ELR (cell line): ENCODE measurements at regions not wholly inside any gene's neighbourhood (a gene's known extent, or its start where the extent isn't known, plus 50 kb on each side); places are given as distances from the start of the nearest gene placed in this dataset.
A peak's percentile ranks its signal among the peaks of the same experiment; 100 is the strongest.

ENCODE experiments used
- DNase-seq: peaks from one replicate; pipeline ENCODE4 v3.0.0-alpha.2; 2015; ENCODE audit warnings: low read depth

DNA sequence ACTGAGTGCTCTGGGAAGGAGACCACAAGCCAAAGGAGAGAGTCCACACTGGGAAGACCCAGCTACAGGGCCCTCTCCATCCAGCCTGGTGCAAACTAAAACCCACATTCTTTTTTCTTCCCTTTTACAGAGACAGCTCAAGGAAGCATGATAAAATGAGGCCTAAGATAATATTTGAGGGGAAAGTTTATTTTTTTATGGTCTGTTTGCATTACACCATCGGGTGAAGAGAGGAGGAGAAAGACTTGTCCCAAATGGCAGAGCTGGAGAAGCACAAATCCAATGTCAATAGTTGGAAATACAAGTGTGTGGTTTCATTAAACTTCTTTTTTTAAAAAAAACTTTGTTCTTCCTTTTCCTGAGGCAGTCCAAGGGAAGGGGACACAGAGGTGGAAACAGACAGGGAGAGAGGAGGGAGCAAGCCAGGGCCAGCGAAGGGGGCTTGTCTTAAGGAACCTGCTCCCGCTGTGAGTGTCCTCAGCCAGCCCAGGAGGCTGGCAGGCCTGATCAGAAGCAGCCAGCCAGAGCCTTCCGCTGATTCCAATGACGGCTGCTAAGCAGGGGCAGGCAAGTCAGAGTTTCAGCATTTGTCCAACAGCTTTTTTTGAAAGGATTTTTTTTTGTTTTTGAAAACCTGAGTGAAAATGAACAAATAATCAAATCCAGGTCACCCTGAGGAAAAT lies 203.8 kb upstream of the SIX2 start:
- no peak for DNase-seq

DNA sequence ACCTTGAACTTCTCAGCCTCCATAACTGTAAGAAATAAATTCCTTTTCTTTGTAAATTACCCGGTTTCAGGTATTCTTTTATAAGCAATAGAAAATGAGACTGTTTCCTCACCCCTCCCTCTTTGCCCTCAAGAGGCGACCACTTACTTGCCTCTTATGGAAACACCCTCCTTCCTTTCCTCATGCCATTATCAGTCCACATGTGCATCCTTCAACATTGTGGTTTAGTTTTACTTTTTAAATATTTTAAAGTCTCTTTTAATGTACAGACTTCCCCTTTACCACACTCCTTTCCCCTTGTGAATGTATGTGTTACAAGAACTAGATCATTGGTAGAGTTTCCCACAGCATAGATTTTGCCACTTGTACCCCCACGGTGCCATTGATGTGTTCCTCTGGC lies 202.4 kb upstream of the SIX2 start:
- no peak for DNase-seq

DNA sequence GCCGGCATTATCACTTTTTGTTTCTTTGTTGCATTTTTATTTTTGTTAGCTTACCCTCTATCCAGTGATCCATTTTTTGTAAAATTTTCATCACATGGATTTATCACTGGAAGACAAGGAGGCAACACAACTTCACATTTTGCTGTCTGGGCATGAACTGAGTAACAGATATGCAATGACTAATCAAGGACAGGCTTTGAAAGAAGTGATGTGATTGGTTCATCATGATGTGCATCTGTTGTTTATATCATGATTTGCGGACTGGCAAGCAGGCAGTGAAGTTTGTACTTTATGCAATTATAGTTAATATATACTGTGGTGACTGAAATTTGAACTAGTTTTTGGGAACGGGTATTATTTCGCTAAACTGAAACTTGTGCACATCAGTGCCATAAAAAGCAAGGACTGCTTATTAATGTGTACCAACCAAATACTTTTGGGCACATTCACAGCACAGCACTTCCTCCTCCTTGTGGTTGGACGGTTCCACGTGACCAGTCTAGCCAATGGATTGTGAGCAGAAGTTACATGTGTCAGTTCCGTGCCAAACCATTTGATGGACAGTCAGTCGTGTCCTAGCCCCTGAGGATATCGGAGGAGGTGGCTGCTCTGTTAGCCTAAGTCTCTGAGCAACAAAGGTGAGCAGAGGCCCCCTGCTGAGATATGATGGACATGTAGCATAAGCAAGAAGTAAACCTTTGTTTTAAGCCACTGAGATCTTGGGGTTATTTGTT lies 201.4 kb upstream of the SIX2 start:
- DNase-seq: peak; percentile 48

DNA sequence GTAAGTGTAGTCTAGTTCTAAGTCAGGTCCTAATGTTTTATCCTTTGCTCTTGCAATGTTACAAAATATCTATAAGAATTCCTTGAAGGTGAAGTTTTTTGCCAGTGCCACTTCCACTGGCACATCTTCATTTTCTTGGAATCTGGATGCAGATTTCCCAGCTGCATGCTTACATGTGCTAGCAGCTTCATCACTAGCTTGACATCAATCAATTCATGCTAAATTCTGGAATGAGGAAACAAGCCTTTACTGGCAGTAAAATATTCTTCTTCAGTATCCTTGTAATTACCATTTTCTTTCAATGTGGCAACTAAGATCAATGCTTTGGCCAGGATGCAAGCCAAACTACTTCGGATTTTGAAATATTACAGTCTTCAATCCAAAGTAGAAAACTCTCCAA lies 200.6 kb upstream of the SIX2 start:
- no peak for DNase-seq

DNA sequence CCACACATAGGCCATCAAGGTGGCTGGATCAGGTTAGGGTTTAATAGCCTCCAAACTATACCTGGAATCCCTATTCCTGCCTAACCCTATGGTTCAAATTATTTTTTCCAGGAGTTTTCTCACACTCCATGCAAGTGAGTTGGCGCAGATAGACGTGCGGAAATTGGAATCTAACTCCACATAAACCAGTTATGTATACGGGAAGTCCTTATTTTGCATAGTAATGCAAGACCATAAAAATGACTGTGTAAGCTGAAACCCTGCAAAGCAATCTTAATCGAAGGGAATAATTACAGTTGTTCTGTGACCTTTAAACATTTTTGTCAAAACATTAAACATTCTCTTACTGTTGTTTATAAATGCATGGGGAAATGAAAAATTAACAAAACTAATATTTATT lies 200.1 kb upstream of the SIX2 start:
- DNase-seq: no peak

DNA sequence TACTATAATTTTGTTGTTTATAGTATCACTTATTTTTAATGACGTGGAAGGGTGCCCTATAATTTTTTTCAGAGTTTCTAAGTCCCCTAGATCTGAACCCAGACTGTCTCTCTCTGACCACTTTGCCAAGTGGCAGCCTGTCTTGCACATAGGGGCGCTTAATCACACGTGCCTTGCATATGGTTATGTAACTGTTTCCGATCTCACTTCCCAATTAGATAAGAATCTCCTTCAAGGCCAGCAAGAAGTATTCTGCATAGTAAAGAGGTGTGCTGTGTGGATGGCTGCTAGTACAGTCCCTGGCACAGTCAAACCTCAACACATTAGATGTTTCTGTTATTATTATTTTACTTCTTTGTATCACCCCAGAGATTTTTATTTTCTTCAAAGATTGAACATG lies 197.8 kb upstream of the SIX2 start:
- no peak for DNase-seq

DNA sequence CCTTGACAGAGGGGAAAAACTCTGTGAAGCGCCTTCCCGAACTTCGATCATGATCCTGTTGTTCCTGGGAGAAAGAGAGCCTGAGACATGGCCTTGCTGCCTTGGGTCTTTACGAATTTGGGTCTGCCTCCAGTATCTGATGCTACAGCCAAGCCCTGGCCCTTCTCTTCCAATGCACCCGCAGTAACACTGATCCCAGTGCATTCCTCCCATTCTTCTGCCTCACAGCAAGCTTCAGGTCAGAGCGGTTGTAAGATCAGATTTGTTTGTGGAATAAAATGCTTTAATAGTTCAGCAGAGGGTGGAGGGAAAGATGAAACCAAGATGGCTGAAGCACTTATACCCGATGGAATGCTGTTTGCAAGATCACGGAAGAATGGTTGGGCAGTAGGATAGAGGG lies 196.7 kb upstream of the SIX2 start:
- no peak for DNase-seq

DNA sequence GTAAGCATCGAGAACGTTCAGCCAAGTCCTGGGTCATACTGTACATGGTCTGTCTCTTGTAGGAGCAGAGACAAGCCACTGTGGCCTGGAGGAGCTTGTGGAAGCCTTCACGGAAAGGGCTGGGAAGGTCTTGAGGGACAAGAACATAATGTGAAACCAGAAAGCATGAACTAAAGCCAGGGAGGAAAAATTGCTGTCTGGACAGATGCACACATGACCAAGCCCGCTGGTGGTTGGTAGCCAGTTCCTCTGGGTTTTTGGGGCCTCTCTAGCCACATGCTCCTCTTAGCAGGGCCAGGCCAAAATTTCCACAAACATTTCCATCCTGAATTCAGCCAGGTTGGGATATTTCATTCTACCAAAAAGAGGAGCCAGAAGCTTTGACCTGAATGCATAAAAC lies 196.2 kb upstream of the SIX2 start:
- no peak for DNase-seq

DNA sequence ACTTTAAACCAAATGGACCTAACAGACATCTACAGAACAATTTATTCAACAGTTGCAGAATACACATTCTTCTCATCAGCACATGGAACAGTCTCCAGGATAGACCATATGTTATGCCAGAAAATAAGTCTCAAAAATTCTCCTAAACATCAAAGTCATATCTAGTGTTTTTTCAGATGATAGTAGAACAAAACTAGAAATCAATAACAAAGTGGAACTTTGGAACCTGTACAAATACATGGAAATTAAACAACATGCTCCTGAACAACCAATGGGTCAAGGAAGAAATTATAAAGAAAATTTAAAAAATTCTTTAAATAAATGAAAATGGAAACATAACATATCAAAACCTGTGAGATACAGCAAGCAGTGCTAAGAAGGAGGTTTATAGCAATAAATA lies 194.1 kb upstream of the SIX2 start:
- DNase-seq: no peak

DNA sequence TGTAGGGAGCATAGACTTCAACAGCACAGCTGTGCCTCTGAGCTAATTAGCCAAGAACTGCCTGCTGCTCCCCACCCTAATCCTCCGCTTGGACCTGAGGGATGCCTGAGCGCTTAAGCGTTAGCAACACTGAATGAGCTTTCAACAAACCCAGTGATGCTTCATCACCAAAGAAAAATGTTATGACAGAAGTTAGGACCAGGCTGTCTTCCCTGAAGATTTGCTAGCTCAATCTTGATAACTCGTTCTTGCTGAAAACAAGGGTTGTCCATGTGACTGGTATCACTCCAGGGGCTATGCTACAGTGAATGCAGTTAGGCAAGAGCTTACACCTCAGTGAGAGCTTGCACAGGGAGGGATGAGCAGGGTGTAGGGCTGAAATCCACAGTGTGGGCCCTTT lies 190.7 kb upstream of the SIX2 start:
- DNase-seq: no peak

DNA sequence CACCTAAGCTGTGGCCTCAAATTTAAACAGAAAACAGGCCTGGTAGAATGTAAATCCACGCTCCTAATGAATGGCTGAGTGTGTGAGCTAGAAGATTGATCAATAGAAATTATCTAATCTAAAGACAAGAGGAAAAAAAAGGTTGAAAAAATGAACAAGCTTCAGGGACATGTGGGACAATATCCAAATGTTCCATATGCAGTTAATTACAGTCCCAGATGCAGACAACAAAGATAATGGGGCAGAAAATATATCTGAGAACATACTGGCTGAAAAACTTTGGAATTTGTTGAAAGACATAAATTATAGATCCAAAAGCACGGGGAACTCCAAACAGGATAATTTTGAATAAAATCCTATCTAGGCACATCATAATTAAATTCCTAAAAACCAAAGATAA lies 186.7 kb upstream of the SIX2 start:
- DNase-seq: no peak

DNA sequence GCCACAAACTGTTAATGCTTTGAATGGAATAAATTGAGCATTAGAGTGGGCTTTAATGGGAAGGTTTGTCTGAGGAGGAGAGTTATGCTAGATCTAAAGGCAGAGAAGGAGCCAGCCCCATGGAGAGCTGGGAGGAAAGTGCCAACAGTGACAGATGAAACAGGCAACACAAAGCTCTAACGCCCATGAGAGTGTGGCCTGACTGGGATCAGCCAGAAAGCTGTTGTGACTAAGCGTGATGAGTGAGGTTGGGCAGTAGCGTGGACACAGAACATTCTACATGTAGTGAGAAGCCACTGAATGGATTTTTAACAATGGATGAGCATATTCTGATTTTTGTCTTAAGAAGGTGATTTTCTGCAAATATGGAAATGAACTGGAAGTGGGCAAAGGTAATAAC lies 185.3 kb upstream of the SIX2 start:
- no peak for DNase-seq

DNA sequence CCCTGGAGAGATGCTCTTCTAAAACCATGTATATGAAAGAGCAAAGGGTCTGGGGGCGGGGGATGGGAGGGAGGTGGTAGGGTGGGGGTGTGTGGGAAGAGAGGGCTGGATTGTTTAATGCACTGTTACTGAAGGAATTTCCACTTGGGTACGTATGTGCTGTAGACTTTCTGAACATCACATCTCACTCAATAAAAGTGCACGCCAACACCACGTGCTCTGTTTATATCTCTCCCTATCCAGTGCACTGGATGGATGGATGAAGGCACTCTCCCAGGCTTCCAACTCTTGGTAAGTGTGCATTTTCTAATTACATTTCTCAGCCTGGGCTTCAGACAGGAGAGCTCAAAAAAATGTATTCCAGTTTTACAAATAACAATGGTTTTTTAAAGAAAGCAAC lies 184.3 kb upstream of the SIX2 start:
- DNase-seq: no peak

DNA sequence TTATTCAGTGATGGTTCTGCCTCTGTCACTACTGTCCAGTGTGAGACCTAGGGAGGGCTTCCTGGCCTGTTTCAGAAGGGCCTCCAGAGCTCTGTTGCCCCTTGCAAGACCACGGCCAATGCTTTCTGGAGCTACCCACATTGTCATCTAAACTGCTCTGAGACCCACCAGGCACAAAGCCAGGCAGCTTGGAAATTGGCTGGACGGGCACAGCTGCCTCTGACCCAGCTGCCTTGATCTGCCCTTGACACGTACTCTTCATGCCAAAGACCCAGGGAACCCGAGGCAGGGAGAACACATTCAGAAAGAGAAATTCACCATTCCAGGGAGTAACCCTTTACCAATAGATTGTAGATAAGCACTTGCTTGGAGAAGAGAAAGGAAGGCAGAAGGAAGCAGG lies 183.7 kb upstream of the SIX2 start:
- no peak for DNase-seq

DNA sequence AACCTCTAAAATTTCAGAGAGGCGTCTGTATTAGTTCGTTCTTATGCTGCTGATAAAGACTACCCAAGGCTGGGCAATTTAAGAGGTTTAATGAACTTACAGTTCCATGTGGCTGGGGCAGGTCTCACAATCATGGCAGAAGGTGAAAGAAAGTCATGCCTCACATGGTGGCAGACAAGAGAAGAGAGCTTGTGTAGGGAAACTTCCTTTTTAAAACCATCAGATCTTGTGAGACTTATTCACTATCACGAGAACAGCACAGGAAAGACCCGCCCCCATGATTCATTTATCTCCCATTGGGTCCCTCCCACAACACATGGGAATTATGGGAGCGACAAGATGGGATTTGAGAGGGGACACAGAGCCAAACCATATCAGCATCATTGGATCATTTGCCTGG lies 183.2 kb upstream of the SIX2 start:
- no peak for DNase-seq

DNA sequence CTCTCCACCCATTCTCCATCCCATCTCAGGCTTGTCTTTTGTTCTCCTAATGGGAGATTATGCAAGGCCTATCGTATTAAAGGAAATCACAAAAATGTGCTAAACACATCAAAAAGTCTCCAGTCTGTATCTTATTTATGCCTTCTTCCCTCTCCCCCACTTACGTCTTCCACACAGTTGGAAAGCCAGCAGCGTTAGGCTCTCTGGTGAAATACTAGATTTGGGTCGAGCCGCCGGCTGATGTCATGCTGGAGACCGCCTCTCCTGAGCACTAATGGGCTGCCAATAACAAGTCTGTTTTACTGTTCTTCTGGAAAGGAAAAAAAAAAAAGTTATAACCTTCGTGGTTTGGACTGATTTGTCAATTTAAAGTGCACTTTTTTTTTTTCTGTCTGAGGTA lies 182.7 kb upstream of the SIX2 start:
- no peak for DNase-seq

DNA sequence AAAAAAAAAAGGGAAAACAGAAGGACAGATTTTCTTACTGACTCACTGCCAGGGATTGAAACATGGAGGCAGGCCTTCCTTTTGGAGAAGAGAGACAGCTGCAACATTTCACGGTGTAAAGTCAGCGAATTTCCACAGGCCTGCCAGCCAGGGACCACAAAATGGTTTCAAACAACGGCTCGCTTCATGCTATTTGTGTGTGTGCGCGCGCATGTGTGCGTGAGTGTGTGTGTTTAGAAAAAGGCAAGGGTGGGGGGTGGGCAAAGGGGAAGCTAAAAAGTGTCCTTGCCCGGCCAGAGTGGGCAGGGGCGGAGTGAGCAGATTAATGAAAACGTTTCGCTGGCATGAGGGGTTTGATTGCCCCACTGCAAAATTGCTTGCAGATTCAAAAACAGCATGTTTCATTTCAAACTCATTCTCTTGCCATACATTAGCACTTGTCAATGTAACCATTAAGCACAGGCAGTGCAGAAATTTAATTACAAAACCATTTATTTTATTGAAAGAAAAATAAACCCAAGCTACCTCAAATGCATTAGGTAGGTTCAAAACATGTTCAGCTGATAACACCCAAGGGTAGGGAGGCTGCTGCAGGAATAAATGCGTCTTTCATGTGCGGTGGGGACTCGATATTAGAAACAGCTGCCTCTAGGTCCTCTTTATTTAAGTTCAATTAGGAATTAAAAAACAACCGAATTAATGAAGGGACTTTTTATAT lies 182.1 kb upstream of the SIX2 start:
- no peak for DNase-seq

DNA sequence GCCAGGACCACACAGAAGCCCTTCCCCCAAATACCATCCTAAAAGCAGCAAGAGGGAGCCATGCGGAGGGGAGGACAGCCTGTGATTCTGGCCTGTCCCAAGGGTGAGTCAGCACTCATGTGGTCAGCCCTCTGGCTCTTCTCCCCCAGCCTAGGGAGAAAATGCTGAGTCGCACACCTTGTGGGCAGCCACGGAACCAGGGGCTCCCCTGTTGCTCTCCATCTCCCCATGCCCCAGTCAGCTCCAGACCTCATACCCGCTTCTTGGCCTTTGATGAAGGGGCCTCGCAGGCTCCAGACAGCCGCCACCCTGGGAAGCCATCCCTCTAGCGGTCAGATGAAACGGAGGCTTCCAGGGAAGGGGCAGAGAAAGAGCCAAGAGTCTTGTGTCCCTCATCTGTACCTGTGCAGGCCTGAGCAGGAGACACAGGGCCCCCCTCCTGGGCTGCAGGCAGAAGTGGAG lies 181.3 kb upstream of the SIX2 start:
- DNase-seq: peak; percentile 83

DNA sequence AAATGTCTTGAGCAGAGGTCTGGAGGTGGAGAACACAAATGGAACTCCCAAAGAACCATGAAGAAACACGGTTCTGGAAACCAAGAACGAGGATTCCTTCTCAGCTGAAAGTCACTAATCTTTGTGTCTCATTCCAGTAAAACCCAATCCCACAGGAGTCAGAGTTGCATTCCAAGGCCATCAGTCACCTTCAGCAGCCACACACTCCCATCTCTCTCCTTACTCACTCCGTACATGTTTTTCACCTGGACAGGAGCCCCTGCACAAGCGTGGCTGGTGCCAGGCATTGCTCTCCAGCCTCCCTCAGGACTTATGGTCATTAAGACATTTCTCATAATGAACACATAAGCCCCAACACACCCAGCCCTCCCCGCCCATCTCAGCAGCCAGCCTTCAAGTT lies 175.4 kb upstream of the SIX2 start:
- peak; percentile 86 for DNase-seq

DNA sequence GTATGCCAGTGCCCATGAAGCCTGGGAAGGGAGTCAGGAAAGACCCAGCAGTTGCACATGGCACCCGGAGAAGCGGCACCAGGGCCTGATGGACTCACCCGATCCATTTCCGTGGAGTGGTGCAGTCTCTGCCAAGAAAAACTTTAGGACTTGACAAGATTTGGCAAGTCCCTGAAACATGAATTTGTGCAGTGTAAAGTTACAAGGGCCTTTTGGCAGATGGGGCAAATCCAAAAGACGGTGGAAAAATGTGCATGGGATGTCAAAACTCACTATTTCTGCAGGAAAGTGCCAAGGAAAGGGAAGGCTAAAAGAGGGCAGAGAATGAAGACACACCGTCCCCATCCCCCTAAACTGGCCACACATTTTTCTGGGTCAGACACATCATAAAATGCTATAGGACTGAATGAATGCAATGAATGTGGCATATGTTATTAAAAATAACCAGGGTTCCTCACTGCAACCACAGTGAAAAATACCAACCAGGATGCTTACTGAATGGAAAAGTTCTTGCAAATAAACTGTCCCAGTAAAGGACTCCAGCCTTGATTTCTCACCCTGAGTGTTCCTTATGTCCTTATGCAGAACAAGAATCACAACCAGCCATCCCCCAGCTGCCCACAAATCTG lies 173.5 kb upstream of the SIX2 start:
- no peak for DNase-seq

DNA sequence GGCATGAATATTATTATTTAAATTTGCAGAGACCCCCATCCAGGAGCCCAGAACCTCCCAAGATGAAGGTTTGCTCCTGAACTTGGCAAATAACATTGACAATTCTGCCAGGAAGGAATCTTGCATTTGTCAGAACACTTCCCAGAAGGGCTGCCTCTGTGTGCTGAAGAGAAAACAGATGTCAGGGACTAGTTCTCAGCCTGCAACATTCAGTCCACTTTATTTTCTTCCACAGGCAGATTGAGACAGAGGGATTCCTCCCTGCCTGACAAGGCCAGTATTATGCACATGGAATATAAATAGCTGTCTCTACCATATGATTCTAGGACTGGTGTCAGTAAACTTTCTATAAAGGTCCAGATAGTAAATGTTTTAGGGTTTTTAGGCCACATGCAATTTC lies 171.5 kb upstream of the SIX2 start:
- no peak for DNase-seq

DNA sequence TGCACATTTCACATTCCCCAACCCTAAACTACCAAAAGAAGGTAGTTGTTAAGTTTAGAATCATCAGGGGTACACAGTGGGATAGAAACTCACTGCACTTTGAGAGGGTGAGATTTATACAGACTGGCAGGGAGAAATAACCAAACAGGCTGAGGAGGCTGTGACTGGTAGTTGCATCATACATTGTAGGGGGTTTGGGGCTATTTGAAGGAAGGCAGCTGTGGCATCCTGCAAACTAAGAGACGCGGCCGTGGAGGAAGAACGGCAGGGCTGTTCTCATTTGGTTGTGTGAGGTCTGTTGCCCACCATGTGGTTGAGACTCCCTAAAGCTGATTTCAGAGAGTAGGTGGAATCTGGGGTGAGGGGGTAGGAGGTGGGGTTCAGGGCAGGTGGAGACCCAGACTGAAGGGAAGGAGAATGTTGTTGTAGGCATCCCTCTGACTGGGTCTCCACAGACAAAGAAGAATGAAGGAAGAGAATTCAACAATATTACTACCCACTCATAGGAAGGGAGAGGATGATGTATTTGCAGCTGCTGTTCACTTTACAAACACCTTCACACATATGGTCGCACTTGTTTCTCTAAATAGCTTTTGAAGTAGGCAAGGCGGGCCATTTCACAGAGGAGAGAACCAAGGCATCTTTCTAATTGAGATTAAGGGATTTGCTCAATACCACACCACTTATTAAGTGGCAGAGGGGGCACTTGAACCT lies 170.9 kb upstream of the SIX2 start:
- DNase-seq: no peak
